Testis (tissue), 2 donors: ENCODE measurements at regions not wholly inside any gene's neighbourhood (a gene's known extent, or its start where the extent isn't known, plus 50 kb on each side); places are given as distances from the start of the nearest gene placed in this dataset.

Source experiments
- POLR2A ChIP-seq: fragments of 450-650 bp; IDR thresholded peaks from one replicate; pipeline ENCODE4 v1.6.1; 2017; ENCODE audit warnings: antibody characterized with exemption, mild to moderate bottlenecking, moderate library complexity
- TF ChIP-seq, protein P1 (sequence below), 3 experiments: fragments of 450-650 bp in 2 of 3; fragments of 200-600 bp in 1 of 3; sonication (generic) in 1 of 3; IDR thresholded peaks; one replicate each; pipeline ENCODE4 v1.5.1; 2016 to 2019; ENCODE audit warnings: antibody characterized with exemption in 3 of 3, mild to moderate bottlenecking in 2 of 3, moderate library complexity in 1 of 3

DNA sequence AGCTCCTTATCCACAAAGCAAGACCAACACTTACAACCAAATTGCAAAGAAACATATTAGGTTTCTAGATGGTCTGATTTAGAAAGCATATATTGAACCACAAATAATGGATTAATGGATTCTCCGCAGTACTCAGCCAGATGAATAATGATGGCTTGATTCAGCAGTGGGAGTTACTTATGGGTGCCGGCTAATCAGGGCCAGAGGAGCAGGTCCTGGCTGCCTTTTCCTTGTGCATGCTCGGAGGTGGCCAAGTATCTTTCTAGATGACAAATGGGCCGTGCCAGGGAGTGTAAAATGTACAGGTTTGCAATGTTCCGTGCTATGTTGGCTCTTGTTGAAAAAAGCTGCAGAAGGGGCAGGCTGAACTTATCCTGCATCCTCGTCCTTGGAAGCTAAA is 70.2 kb downstream of the VCX3A start:
- TF ChIP-seq POLR2A: no peak
- TF ChIP-seq, protein P1, sequence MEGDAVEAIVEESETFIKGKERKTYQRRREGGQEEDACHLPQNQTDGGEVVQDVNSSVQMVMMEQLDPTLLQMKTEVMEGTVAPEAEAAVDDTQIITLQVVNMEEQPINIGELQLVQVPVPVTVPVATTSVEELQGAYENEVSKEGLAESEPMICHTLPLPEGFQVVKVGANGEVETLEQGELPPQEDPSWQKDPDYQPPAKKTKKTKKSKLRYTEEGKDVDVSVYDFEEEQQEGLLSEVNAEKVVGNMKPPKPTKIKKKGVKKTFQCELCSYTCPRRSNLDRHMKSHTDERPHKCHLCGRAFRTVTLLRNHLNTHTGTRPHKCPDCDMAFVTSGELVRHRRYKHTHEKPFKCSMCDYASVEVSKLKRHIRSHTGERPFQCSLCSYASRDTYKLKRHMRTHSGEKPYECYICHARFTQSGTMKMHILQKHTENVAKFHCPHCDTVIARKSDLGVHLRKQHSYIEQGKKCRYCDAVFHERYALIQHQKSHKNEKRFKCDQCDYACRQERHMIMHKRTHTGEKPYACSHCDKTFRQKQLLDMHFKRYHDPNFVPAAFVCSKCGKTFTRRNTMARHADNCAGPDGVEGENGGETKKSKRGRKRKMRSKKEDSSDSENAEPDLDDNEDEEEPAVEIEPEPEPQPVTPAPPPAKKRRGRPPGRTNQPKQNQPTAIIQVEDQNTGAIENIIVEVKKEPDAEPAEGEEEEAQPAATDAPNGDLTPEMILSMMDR (IDR thresholded peaks at IDR 0.05): no peak
